ENCODE measurements at regions not wholly inside any gene's neighbourhood (a gene's known extent, or its start where the extent isn't known, plus 50 kb on each side); places are given as distances from the start of the nearest gene placed in this dataset.

DNA sequence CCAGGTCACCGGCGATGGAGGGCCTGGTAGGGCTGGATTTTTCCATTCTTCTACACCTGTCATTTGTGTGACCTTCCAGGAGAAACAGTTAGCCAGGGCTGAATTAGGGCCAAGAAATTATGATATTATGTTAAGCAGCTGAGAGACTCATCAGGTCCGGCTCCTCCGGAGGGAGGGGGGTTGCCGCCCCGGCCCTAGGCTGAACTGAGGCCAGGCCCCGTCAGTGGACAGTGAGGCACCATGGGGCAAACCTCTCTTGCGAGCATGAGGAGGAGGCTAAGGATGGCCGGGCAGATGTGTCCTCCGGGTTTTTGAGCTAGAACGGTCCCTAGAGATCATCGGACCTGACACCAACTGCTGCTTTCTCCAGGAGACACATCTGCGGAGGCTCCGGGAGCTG lies 150.1 kb downstream of the SOX11 start:
- DNase-seq (ENCODE audit: low read depth), result no peak

DNA sequence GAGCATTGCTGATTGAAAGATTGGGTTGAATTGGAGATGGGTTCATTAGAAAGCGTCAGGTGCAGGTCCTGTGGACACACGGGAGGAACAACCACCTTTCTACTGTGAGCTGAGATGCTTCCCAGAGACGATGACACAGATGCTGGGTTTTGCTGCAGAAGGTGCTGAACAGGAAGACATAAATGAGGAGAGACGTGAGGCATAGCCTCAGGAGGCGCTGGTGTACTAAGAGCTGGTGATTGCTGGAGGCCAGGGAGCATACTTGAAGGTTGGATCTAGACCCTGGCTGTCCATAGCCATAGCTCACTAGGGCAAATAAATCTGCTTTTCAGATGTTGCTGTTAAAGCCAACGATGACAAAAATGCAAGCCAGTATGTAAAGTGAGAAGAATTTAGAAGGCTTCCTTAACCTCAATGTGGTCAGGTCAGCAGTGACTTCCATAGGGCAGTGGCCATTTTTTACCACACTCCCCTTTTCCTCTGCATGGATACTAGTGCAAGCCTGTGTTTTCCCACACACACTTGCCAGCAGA lies 153.7 kb downstream of the SOX11 start:
- no peak for DNase-seq (ENCODE audit: low read depth)

DNA sequence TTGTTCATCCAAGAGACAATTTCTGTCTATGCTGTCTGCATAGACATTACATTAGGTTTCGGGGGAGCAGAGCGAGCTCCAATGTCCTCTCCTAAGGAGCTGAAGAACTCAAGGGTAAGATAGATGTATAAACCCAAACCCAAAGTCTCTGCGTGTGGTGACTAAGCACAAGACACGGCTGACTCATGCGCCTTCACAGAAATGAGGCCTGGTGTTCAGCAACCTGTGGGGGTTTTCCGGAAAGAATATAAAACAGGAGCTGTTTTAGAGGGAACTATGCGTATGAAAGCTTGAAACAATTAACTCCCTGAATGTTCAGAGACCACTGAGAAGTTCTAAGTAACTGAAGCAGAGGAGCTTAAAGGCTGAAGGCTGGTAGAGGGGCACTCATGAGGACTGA lies 154.7 kb downstream of the SOX11 start:
- no peak for DNase-seq (ENCODE audit: low read depth)

DNA sequence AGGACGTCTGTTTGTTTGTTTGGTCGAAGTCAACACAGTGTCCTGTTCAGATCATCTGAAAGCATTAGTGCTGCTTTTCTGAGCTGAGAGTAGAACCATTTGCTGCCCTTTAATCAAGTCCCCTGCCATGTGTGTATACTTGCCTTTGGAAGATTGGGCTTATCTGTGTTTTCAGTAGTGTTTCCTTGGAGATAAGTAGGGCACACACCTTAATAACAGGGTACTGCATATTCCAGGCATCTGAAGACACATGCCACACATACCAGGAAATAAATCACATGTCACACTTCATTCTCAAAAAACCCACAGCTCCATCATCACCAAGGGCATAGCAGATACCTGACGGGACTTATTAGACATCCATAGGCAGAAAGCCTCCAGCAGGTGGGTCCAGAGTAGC lies 157.4 kb downstream of the SOX11 start:
- DNase-seq (ENCODE audit: low read depth), result no peak

DNA sequence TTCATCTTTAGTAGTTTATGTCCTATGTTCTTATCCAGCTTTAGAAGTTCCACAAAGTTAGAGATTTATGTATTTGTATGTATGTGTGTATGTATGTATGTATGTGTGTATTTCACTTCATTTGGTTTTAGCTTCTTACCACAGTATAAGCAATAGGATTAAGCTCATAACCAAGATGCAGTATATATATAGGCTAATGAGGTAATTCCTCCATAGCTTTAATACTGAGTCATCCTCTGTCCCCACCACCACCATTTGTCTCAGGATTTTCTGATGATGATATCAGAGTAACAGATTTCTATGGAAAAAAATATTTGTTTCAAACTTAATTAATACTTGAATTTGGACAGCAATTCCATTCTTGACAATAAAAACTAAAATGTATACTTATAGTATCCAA lies 159.2 kb downstream of the SOX11 start:
- no peak for DNase-seq (ENCODE audit: low read depth)

DNA sequence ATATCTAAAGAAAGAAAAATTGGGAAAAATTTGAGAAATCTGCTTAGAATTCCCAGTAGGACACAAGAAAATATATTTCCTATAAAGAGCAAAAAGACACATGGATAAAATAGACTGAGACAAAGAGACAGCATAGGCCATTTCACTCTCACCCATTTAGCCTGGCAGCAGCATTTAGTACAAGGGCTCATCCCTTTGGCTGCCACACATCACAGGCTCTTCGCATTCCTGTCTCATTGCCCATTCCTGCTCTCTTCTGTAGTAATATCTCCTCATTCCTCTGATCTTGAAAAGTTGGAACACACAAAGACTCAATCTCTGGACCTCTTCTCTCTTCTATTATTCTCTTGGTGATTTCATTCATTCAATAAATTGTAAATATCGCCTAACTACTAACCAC lies 162.6 kb downstream of the SOX11 start:
- no peak for DNase-seq (ENCODE audit: low read depth)

DNA sequence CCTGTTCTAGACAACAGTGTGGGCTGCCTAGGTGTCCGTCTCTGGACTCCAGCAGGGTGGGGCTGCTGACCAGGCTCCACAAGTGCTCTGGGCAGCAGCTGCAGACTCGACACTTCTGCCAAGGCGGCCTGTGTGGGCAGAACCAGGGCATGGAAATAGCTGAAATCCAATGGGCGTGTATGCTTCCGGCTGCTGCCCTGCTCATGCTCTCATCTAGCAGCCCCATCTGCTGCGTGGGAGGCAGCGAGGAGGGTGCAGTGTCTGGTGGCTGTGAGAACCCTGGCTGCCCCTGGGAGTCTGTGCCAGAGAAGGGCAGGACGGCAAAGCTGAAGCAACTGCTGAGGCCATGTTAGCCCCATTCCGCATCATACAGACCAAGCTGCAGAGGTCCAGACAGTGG lies 174.9 kb downstream of the SOX11 start:
- no peak for DNase-seq (ENCODE audit: low read depth)

DNA sequence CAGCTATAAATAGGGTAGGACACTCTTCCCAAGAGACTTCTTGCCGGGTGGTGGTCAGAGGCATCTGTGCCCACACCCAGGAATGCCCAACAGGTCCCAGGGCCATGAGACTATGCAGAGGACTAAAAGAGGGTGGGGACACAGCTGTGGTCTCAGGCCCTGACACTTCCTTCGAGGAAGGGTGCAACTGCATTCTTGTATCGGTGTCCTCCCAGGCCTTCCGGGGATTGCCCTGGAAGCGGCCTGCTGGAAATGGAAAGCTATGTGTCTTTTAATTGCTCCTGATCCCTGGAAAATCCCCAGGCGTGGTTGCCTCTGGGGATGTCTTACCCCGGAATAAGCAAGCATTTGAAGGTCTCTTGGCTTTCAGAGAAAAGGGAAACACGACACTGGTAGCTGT lies 176.7 kb downstream of the SOX11 start:
- DNase-seq (ENCODE audit: low read depth), result no peak

DNA sequence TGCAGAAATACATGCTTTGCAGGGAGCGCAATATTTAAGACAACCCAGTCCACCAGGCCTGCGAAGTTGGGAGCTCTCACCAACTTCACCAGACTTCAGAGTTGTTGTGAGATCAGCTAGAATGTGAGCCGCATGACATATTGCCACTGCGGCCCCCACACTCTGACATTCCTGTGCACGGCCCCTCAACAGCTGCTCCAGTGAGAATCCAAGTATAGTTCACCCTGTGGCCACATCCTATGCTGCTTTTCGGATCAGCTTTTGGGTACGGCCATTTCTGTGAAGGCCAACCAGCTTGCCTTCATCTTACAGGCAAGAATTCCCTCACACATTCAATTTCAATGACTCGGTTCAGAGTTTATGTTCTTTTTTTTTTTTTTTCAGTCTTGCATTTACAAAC lies 177.8 kb downstream of the SOX11 start:
- no peak for DNase-seq (ENCODE audit: low read depth)

DNA sequence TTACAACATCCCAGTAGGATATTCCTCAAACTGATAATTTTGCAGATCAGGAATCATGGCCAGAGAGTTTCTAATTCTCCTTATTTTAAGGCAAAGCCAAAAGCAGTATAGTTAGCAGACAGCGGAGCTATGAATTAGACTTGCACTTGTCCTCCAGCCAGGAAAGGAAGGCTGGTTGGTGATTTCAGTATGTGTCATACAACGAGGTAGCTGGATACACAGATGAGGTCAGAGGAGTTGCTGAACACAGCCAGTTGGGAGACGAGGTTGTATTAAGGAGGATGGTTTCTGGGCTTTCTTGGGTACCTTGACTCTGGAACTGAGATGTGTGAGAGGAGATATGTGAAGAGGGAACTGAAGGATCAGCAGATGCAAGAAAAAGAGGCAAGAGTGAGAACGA lies 185.2 kb downstream of the SOX11 start:
- no peak for DNase-seq (ENCODE audit: low read depth)

DNA sequence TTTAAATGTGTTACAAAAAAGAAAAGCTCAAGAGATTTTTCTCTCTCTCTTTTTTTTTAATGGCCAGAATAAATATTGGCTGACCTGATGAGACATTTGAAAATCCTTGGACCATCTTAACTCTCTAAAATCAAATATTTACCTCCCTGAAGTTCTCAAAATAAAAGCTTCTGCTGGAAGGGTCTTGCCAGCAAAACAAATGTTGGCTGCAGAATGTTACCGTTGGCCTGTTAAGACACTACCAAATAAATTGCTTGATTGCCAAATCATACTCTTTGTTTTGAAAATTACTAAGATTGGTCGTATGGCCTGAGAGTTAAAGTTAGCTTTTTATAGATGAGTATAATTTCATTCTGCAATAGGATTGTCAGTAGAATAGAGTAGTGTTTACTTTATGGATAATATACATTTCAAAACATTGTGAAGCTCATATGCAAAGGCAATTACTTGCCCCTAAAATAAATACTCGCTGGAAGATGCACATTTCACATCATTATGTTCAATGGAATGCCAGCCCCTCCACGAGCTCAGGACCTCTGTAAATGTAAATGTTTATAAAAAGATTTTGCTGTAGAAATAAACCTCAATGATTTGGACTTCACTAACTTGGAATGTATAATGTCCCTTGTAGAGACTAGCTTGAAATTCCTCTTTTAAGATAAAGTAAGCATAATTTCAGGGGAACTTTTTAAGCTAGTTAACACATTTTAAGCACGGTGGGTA lies 193.4 kb downstream of the SOX11 start:
- no peak for DNase-seq (ENCODE audit: low read depth)

DNA sequence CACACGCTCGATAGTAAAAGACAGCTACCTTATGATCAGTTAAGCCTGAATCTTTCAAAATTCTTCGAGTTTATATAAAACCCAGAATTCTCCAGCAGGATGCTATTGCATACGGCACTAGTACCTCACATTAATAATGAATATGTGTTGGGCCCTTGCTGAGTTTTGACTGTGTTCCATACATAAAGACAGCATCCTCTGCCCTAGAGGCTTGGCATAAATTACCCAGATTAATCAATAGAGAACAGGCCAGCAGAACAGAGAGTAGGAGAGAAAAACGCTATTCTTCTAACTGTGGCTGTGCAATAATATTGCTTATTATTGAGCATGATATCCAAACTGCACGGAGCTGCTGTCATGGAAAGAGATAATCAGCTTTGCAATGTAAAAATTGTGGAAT lies 194.3 kb downstream of the SOX11 start:
- no peak for DNase-seq (ENCODE audit: low read depth)

DNA sequence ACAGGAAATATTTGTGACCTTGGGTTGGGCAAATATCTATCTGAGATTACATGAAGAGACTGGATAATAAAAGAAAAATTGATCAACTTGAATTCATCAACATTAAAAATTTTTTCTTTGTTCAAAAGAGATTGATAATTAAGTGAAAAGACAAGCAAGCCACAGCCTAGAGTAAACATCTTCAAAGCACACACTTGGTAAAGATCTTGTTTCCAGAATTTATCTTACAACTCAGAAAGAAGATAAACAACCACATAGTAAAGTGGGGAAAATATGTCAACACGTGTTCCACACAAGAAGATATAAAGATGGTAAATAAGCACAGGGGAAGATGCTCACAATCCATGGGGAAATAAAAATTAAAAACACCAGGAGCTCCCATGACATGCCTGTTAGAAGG lies 195.9 kb downstream of the SOX11 start:
- DNase-seq (ENCODE audit: low read depth), result no peak

DNA sequence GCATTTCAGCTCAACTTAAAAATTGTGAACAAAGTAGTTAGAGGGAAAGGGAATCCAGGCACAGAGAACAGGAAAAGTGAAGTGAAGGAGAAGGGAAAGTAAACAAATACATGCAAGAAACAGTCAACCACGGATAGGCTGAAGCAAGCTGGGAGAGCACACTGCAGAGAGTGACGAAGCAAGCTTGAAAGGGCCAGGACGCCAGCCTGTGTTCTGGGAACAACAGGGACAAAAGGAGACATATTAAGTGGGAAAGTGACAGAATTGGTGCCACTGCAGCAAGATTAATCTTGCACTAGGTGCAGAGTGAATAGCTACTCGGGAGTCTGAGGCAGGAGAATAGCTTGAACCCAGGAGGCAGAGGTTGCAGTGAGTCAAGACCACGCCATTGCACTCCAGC lies 197.3 kb downstream of the SOX11 start:
- no peak for DNase-seq (ENCODE audit: low read depth)

DNA sequence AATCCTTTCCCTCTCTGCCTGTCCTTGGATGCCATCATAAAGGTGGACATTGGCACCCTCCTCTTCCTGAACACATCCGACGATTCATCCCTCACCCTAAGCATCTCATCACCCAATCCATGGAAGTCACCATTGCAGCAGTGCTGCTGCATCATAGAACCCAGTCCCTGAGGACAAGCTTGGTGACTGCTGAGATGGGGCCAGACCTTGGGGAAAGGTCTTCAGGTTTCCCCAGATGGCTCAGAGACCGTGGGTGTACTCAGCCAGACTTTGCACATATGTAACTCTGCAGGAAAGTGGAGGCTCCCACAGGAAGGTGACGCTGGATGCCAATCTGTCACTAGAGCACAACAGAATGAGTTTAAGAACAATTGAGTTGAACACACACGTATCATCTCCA lies 202.2 kb downstream of the SOX11 start:
- no peak for DNase-seq (ENCODE audit: low read depth)

DNA sequence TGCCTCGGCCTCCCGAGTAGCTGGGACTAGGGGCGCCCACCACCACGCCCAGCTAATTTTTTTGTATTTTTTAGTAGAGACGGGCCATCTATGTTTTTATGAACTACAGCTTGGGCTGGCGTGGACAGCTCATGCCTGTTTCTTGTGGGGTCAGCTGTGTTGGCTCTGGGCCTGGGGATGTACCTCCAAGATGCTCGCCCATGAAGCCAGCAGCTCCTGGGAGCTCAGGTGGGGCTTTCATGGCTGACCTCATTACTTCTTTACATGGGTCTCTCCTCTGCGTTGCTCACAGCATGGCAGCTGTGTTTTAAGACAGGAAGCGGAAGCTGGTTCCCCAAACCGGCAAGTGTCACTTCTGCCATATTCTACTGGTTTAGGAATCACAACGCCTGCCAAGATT lies 203.1 kb downstream of the SOX11 start:
- DNase-seq (ENCODE audit: low read depth), result no peak

DNA sequence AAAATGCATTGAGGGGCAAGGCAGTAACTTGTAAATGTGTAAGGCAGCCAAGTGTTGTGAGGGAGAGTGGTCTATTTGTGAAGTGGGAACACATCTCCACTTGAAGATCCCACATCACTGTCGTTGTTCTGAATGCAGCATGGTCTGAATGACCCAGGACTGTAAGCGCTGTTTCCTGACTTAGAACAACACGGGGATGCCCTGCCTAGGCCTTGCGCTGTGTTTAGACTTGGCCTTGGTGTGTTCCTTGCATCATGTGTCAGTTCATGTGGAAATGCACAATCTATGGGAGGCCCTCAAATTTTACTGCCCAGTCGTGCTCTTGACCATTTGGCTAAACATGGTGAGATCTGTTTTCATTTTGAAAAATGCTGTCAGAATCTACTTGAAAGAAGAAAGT lies 205.1 kb downstream of the SOX11 start:
- DNase-seq (ENCODE audit: low read depth), result no peak

DNA sequence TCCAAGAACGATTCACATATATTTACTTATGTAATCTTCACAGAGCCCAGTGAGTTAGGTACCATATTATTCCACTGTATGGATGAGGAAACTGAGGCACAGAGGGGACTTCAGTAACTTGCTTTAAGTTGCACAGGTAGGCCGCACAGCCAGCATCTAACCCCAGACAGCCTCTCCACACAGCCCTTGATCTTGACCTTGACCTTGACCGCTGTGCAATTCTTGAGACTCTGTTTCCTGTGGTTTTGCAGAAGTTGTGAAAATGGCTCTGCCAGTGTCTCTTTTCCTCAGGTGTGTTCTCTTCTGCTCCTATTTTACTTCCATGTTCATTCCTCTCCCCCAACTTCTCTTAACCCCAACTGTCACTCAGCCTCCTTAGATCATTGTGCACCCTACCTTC lies 206.5 kb downstream of the SOX11 start:
- DNase-seq (ENCODE audit: low read depth), result no peak

DNA sequence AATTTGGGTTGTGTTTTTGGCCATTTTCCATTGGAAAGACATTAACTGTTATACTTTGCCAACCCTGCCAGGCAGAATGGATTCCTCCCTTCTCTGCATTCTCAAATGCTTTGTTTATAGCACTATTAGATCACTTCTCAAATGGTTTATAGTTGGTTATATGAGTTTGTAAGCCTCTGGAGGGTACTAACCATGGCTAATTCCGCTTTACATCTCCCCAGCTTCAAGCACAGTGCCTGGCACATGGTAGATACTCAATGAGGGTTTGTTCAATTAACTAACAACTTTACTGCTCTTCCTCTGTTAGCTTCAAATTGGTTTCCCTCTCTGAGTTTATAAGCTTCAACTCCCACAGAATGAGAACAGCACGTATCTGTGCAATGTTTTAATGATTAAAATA lies 213.5 kb downstream of the SOX11 start:
- DNase-seq (ENCODE audit: low read depth), result no peak

DNA sequence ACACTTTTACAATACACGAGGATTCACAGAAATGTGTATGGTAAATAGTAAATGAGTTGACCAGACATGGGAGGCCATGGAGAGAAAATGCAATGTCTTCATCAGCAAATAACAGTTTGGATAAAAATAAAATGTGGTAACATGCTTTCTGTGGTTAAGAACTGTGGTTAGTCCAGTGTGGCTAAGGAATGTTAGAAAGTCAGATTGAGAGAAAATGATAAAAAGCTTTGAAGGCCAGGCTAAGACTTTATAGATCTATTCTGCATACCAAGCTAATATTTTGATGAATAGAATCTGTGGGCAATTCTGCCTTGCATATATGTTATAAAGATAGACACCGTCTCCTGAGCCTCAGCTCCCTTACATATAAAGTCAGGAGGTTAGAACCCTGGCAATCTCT lies 215.9 kb downstream of the SOX11 start:
- no peak for DNase-seq (ENCODE audit: low read depth)

DNA sequence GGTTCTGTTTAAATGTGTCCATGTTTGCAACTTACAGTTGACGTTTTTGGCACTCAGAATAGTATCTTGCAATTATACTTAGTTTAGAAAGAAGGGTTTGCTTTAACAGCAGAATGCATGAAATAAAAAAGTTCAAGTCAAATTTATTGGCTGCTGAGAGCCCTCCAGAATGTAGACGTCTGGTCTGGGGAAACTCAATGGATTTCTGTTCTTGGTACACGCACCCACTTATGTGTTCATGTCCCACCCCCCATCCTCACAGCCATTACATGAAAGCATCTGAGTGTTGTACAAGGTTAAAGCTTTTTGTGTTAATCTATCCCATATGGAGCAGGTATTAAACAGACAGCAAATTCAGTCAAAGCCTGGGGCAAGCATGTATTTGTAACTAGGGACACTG lies 219.5 kb downstream of the SOX11 start:
- no peak for DNase-seq (ENCODE audit: low read depth)

DNA sequence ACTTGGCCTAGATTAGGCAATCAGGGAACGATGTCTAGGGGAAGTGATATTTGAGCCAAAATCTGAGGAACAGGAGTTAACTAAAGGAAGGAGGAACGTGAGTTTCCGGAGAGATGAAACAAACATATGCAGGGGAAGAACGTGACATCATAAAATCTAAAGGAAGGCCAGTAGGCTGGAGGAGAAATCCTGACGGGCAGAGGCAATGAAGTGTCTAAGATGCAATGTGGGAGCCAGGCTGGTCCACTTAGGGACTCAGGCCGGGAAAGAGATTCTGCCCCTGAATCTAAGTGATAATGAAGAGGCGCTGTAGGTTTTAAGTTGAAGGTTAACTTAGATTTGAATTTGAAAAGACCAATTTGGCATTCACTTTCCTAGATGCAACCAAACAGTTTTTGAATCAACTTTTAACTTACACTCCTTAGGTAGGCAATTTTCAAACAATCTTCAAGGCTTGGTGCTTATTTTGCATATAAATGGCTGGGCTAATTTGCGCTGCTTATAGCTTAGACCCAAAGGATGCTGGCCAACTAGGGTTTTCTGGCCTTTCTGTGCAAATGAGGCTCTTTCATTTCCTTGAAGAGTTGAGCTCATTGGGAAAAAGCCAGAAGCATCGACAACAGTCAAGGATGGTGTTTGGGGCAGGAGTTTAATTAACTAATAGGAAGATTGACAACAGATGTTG lies 221.7 kb downstream of the SOX11 start:
- no peak for DNase-seq (ENCODE audit: low read depth)

DNA sequence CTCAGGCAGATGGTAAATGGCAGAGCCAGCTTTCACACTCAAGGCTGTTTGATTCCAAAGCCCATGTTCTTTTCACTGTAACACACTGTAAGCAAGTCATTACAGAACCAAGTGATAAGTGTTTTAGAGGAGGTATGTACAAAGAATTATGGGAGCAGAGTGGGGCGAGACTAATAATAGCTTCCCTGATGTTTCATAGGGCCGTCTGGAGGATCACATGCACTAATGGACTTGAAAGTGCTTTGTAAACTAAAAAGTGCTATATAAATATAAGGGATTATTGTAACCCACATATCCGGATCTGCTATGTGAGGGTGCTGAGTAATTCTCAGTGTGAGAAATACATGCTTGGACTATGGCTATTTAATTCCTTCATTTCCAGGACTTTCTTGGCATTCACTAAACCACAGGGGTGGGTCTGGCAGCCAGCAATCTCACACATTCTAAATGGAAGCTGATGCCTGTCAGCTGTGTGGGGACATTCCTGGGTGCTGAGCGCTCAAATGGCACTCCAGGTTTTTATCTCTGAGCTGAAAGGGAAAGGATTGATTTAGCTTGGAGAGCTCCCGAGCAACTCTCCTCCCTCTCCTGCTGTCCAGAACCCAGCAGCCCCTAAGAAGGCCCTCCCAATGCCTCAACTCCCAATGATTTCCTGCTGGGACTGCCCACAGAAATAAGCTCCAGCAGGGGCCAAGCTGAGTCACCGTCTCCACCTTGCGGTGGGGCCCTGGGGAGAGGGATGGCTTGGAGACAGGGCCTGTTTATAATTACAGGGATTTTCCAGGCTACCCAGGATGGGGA lies 222.8 kb downstream of the SOX11 start:
- DNase-seq (ENCODE audit: low read depth), result no peak

All from stimulated activated CD8-positive, alpha-beta memory T cell treated with anti-CD3 and anti-CD28 coated beads, Interleukin-15, amount 100 ng/mL, for 1 hour (primary cell).